ENCODE measurements at regions not wholly inside any gene's neighbourhood (a gene's known extent, or its start where the extent isn't known, plus 50 kb on each side); places are given as distances from the start of the nearest gene placed in this dataset.

DNA sequence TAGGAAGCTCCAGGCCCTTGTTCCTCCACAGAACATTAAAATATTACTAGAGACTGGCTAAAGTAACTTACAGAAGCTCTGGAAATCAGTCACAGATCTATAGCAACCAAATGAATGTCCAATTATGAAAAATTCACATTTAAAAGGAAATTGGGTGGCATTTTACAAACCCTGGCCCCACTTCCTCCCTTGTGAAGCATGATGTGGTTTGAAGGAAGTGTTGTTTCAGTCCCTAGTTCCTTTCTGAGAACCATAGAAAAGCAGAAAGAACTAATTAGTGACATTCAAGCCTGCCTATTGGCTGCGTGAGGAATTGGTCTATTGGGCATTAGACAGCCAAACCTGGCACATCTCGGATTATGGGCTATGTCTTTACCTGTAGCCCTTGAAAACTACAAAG lies 649.7 kb upstream of the NEGR1 start:
- Histone ChIP-seq H3K9me3 (ENCODE audit: control insufficient read depth, insufficient read depth, low read length) (no peaks in the 10 kb centered on the region; the same call in 1 of the 2 replicates), H3K36me3 (ENCODE audit: insufficient read depth, low read length) (no peaks in the 10 kb centered on the region), H3K4me1 (ENCODE audit: insufficient read depth, low read length) (peaks cover 6% of the 10 kb centered on the region; the same call in 1 of the 2 replicates), H3K9ac (ENCODE audit: low read depth, low read length) (no peak overlapping the region)

DNA sequence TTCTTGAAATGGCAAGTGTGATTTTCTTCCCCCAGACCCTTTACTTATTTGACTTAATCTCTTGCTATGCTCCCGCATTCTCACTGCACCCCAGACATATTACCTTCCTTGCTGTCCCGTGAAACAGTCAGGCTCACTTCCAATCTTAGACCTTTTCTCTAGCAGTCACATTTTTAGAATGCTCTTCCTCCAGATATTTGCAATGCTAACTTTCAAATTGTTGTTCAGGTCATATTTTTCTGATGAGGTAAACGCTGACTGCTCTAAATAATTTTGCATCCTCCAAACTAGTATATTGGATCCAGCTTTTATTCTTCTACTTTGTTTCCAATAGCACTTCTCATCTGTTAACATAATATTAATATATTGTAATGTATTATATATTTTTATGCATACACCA lies 648.2 kb upstream of the NEGR1 start:
- no peak overlapping the region for H3K9ac ChIP-seq (ENCODE audit: low read depth, low read length)
- H3K36me3 ChIP-seq (ENCODE audit: insufficient read depth, low read length), result no peaks in the 10 kb centered on the region
- no peaks in the 10 kb centered on the region; the same call in 1 of the 2 replicates for H3K9me3 ChIP-seq (ENCODE audit: control insufficient read depth, insufficient read depth, low read length)
- H3K4me1 ChIP-seq (ENCODE audit: insufficient read depth, low read length), result peaks cover 9% of the 10 kb centered on the region; the same call in 1 of the 2 replicates

DNA sequence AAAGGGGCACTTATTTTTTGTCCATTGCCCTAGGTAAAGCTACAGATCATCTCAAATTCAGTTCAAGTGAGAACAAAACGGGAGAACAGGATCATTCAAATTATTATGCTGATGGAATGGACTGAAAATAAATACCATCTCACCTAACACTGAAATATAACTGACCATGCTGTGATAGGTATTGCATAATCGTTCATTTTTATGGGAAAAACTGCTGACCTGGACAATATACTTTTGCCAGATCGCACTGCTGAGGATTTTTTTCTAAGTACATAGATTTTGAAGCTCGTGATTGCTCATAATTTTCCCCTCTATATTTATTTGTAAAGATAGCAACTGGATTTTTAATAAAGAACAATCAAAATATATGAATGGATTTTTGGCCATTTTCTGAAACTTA lies 636.6 kb upstream of the NEGR1 start:
- H3K36me3 ChIP-seq (ENCODE audit: insufficient read depth, low read length), result no peaks in the 10 kb centered on the region
- 0 out of 2 replicates have a peak, but pooled peaks cover 3% of the 10 kb centered on the region for H3K4me1 ChIP-seq (ENCODE audit: insufficient read depth, low read length)
- H3K9ac ChIP-seq (ENCODE audit: low read depth, low read length), result no peak overlapping the region
- H3K9me3 ChIP-seq (ENCODE audit: control insufficient read depth, insufficient read depth, low read length), result no peaks in the 10 kb centered on the region

DNA sequence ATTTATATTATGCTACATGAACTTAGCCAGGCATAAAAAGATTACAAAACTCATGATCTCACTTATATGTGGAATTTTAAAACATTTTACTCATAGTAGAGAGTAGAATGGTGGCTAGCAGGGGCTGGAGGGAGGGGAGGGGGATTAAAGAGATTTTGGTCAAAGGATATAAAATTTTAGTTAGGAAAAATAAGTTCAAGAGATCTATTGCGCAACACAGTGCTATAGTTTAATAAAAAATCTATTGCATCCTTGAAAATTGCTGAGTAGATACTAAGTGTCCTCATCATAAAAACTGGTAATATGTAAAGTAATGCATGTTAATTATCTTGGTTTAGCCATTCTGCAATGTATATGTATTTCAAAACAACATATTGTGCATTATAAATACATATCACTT lies 635.6 kb upstream of the NEGR1 start:
- no peaks in the 10 kb centered on the region for H3K36me3 ChIP-seq (ENCODE audit: insufficient read depth, low read length)
- no peaks in the 10 kb centered on the region for H3K9me3 ChIP-seq (ENCODE audit: control insufficient read depth, insufficient read depth, low read length)
- no peak overlapping the region for H3K9ac ChIP-seq (ENCODE audit: low read depth, low read length)
- H3K4me1 ChIP-seq (ENCODE audit: insufficient read depth, low read length), result 0 out of 2 replicates have a peak, but pooled peaks cover 3% of the 10 kb centered on the region

DNA sequence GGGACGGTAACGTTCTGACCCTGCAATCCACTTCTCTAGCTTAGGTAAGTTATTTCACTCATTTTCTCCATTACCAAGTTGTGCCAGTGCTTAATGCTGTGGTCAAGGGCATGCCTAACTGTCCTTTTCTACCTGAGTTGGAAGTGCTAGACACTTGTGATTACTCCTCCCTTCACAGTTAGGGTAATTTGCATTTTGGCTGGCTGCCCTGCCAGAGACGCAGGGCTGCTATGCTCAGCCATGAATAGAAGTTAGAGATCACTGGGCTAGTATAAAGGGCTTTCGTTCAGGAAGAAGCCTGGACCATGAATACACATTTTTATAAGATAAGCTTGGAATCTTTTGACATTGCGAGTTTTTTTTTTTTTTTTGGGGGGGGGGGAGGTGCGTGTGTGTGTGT lies 633.2 kb upstream of the NEGR1 start:
- Histone ChIP-seq H3K4me1 (ENCODE audit: insufficient read depth, low read length) (0 out of 2 replicates have a peak, but pooled peaks cover 3% of the 10 kb centered on the region), H3K9ac (ENCODE audit: low read depth, low read length) (peak overlapping the region; percentile 12; the same call in 1 of the 2 replicates), H3K9me3 (ENCODE audit: control insufficient read depth, insufficient read depth, low read length) (no peaks in the 10 kb centered on the region)

DNA sequence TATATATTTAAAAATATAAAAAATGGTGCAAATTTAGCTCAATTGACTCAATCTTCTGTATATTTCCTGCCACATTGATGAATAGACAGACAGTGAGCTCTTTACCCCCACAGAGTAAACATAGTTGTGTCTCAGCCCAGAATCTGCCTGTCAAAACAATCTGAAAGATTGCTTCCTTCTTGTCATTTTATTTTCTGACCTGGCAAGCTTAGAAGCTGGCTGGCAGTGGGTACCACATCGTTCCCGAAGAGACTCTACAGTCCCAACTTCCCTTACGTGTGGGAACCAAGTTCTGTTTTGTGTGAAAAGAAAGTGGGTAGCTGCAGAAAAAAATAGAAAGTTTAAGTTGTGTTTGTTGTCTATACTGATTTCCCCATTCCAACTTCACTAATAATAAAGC lies 629.3 kb upstream of the NEGR1 start:
- no peaks in the 10 kb centered on the region for H3K9me3 ChIP-seq (ENCODE audit: control insufficient read depth, insufficient read depth, low read length)
- no peaks in the 10 kb centered on the region for H3K36me3 ChIP-seq (ENCODE audit: insufficient read depth, low read length)
- H3K4me1 ChIP-seq (ENCODE audit: insufficient read depth, low read length), result 0 out of 2 replicates have a peak, but pooled peaks cover 3% of the 10 kb centered on the region
- H3K9ac ChIP-seq (ENCODE audit: low read depth, low read length), result no peak overlapping the region

More for the DNA sequence above, 633.2 kb upstream of the NEGR1 start:
- no peaks in the 10 kb centered on the region for H3K36me3 ChIP-seq (ENCODE audit: insufficient read depth, low read length)

DNA sequence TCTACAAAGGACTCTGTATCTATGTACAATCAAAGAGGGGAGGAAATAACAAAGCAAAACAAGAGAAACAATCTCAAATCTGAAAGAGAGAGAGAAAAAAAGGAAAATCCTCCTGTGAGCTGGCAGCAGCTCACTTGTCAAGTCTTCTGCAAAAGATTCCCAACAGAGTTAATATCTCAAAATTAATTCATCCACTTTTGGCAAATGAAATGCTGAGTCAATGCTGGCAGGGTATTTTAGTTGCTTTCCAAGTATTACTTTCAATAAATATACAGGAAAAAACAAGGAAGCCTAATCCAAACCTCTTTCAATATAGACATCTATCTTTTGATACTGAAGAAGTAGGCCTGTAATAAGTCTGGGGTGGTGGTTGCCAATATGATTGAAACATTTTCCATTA lies 613.9 kb upstream of the NEGR1 start:
- H3K36me3 ChIP-seq (ENCODE audit: insufficient read depth, low read length), result no peaks in the 10 kb centered on the region
- H3K9ac ChIP-seq (ENCODE audit: low read depth, low read length), result no peak overlapping the region

DNA sequence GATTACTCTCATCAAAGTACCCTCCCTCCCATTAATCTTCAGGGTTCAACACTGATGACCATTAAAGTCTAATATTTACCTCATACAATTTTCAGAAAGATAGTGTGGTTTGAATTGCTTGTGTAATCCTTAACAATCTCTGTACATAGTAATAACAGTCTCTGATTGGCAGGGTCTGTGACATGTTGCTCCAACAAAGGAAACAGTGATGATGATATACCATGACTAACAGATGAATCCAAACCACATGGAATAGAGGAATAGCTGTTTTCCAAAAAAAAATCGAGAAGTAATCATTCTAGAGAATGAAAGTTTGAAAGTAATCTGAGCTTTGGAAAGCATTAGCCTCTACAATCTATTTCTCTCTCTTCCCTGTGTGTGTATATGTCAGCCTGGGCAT lies 610.1 kb upstream of the NEGR1 start:
- Histone ChIP-seq H3K9ac (ENCODE audit: low read depth, low read length) (no peak overlapping the region), H3K9me3 (ENCODE audit: control insufficient read depth, insufficient read depth, low read length) (no peaks in the 10 kb centered on the region), H3K36me3 (ENCODE audit: insufficient read depth, low read length) (no peaks in the 10 kb centered on the region), H3K4me1 (ENCODE audit: insufficient read depth, low read length) (no peaks in the 10 kb centered on the region)

More for the DNA sequence above, 613.9 kb upstream of the NEGR1 start:
- Histone ChIP-seq H3K4me1 (ENCODE audit: insufficient read depth, low read length) (no peaks in the 10 kb centered on the region), H3K9me3 (ENCODE audit: control insufficient read depth, insufficient read depth, low read length) (no peaks in the 10 kb centered on the region)

DNA sequence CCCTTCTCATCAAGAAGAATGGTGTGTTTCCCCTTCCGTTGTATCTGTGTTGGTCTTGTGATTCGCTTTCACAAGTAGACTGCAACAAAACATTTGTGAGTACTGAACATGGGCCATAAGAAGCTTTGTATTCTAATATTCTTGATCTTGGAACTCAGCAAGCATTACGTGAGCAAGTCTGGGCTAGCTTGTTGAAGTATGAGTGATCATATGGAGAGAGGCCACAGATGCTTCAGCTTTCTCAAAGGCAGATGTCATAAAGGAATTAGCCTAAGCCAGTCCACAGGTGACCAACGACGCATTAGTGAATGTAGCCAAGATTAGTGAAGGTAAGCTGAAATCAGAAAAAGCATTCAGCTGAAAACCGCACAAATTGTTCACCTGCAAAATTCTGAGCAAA lies 609.6 kb upstream of the NEGR1 start:
- no peaks in the 10 kb centered on the region for H3K9me3 ChIP-seq (ENCODE audit: control insufficient read depth, insufficient read depth, low read length)

DNA sequence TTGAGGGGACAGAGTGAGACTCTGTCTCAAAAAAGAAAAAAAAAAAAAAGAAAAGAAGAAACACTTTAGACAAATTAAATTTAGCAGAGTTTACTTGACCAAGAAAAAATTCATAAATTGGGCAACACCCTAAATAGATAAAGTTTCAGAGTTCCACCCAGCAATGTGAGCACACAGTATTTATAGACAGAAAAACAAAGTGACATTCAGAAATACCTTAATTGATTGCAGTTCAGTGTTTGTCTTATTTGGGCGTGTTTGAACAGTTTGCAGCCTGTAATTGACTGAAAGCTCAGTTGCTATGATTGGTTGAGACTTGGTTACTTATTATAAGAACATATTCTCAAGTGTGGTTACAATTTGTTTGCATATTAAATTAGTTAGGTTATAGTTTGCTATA lies 603.5 kb upstream of the NEGR1 start:
- no peak overlapping the region for H3K9ac ChIP-seq (ENCODE audit: low read depth, low read length)

More for the DNA sequence above, 609.6 kb upstream of the NEGR1 start:
- Histone ChIP-seq H3K4me1 (ENCODE audit: insufficient read depth, low read length) (no peaks in the 10 kb centered on the region), H3K36me3 (ENCODE audit: insufficient read depth, low read length) (no peaks in the 10 kb centered on the region), H3K9ac (ENCODE audit: low read depth, low read length) (no peak overlapping the region)

DNA sequence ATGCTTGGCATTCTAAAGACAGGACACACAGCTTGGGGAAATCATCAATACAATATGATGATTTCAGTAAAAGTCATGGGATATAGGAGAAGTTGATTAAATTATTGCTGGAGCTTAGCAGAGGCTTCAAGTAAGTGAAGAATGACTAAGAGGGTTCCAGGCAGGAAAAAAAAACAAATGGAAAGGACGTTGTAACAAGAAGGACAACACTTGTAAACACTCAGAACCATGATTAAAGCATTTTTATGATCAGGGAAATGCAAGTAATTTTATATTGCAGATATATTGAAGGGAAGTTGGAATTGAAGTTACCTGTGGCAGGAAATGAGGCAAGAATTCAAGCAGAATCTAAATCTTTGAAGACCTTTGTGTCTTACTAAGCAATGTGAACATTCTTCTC lies 602.7 kb upstream of the NEGR1 start:
- H3K9ac ChIP-seq (ENCODE audit: low read depth, low read length), result no peak overlapping the region

More for the DNA sequence above, 603.5 kb upstream of the NEGR1 start:
- no peaks in the 10 kb centered on the region for H3K36me3 ChIP-seq (ENCODE audit: insufficient read depth, low read length)
- H3K9me3 ChIP-seq (ENCODE audit: control insufficient read depth, insufficient read depth, low read length), result no peaks in the 10 kb centered on the region
- H3K4me1 ChIP-seq (ENCODE audit: insufficient read depth, low read length), result no peaks in the 10 kb centered on the region

DNA sequence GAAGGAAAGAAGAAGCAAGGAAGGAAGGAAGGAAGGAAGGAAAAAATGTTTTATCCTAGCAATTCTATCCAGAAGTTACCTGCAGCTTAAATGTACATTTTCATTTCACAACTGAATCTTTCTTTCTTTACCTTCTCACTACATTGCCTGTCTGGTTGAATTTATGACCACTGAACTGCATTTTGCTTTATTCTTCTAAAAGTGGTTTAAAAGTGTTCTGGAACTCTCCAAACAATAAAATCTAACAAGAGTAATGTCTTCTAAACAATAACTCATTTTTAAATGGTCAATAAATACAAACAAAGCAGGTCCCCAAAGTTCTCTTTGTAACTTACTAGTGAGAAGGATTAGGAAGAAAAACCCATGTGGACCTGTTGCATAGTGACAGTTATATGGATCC lies 587.5 kb upstream of the NEGR1 start:
- Histone ChIP-seq H3K9ac (ENCODE audit: low read depth, low read length) (no peak overlapping the region), H3K36me3 (ENCODE audit: insufficient read depth, low read length) (no peaks in the 10 kb centered on the region), H3K4me1 (ENCODE audit: insufficient read depth, low read length) (no peaks in the 10 kb centered on the region), H3K9me3 (ENCODE audit: control insufficient read depth, insufficient read depth, low read length) (no peaks in the 10 kb centered on the region)

More for the DNA sequence above, 602.7 kb upstream of the NEGR1 start:
- Histone ChIP-seq H3K9me3 (ENCODE audit: control insufficient read depth, insufficient read depth, low read length) (no peaks in the 10 kb centered on the region), H3K4me1 (ENCODE audit: insufficient read depth, low read length) (no peaks in the 10 kb centered on the region), H3K36me3 (ENCODE audit: insufficient read depth, low read length) (no peaks in the 10 kb centered on the region)

DNA sequence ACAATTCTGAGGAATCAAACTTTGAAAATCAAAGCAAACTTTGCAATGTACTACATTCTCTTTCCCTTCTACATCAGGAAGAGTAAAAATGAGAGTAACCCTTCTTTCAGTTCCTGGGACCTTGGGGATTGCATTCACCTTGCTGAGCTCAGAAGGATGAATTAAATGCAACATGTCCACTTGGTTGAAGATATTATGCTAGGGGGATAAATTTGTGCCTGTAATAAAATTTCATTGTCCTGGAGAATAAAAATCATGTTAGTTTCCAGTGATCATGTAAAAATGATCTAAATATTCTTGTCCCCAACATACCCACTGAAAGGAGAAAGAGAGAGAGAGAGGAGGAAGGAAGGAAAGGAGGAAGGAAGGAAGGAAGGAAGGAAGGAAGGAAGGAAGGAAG lies 587.1 kb upstream of the NEGR1 start:
- Histone ChIP-seq H3K9ac (ENCODE audit: low read depth, low read length) (no peak overlapping the region), H3K36me3 (ENCODE audit: insufficient read depth, low read length) (no peaks in the 10 kb centered on the region), H3K9me3 (ENCODE audit: control insufficient read depth, insufficient read depth, low read length) (no peaks in the 10 kb centered on the region), H3K4me1 (ENCODE audit: insufficient read depth, low read length) (no peaks in the 10 kb centered on the region)

DNA sequence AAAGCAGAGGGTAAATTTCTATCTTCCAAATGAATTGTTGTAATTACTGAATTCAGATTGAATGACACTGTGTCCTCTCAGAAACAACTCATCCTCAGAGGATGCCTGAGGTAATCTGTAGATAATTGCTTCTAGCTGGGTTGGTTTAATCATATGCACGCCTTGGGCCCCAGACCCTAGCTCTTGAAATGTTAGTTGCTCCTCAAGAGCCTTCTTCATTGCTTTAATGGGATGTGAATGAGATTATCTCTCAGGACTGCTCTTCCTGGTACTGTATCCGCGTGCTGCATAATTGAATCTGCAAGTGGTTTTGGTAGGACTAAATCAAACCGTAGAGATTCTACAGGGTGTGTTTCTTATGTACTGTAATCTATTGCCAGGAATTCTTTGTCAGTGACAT lies 569.3 kb upstream of the NEGR1 start:
- H3K4me1 ChIP-seq (ENCODE audit: insufficient read depth, low read length), result peaks cover 9% of the 10 kb centered on the region; the same call in 1 of the 2 replicates
- H3K9me3 ChIP-seq (ENCODE audit: control insufficient read depth, insufficient read depth, low read length), result no peaks in the 10 kb centered on the region
- no peak overlapping the region for H3K9ac ChIP-seq (ENCODE audit: low read depth, low read length)
- no peaks in the 10 kb centered on the region for H3K36me3 ChIP-seq (ENCODE audit: insufficient read depth, low read length)

DNA sequence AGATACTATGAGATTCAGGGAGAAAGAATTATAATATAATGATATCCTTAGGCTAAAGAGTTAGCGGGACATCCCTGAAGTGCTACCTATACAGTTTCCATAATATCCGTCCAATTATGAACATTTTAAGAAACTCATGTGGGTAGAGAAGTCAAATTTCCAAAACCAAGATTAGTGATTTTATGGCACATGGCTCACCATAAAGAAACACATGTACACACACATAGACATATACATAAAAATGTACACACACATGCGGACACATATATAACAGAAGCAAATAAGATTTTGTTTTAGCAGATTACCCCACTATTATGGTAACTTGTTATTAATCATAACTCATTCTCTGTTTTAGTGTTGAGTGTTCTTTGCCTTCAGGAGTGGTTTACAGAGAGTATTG lies 566.7 kb upstream of the NEGR1 start:
- H3K36me3 ChIP-seq (ENCODE audit: insufficient read depth, low read length), result no peaks in the 10 kb centered on the region
- H3K9ac ChIP-seq (ENCODE audit: low read depth, low read length), result no peak overlapping the region
- no peaks in the 10 kb centered on the region for H3K9me3 ChIP-seq (ENCODE audit: control insufficient read depth, insufficient read depth, low read length)
- H3K4me1 ChIP-seq (ENCODE audit: insufficient read depth, low read length), result peaks cover 21% of the 10 kb centered on the region; the same call in 1 of the 2 replicates

DNA sequence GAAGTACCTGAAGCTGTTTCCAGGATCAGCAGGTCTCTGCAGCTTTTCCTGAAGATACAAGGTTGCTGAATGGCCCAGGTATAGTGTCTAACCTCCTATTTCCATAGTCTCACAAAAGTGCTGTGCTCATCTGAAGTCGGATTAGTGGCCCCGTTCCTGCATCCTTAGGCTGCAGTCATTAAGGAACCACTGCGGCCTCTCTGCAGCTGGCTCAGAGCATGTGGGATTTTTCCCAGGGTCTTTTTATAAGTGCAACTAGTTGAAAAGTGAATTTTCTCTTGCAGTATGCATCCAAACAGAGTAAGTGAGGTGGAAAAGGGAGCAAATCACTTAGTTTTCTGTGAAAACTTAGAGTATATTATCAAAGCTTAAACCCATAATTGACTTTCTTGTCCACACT lies 565.3 kb upstream of the NEGR1 start:
- no peaks in the 10 kb centered on the region for H3K9me3 ChIP-seq (ENCODE audit: control insufficient read depth, insufficient read depth, low read length)
- peaks cover 21% of the 10 kb centered on the region; the same call in 1 of the 2 replicates for H3K4me1 ChIP-seq (ENCODE audit: insufficient read depth, low read length)
- no peak overlapping the region for H3K9ac ChIP-seq (ENCODE audit: low read depth, low read length)
- H3K36me3 ChIP-seq (ENCODE audit: insufficient read depth, low read length), result no peaks in the 10 kb centered on the region
